Osteocyte (in vitro differentiated cells): ENCODE measurements at regions not wholly inside any gene's neighbourhood (a gene's known extent, or its start where the extent isn't known, plus 50 kb on each side); places are given as distances from the start of the nearest gene placed in this dataset.

Experiments used
- DNase-seq: peaks from one replicate; pipeline ENCODE4 v3.0.0; 2021; ENCODE audit warnings: mixed read lengths; ENCODE audit not compliant: unreplicated experiment; ENCODE audit errors: extremely low spot score
- H3K27ac Mint-ChIP-seq: one replicate; pipeline ENCODE4 v1.8.0; 2021; ENCODE audit warnings: mild to moderate bottlenecking, mixed read lengths; ENCODE audit not compliant: unreplicated experiment
- H3K27me3 Mint-ChIP-seq: one replicate; pipeline ENCODE4 v1.8.0; 2021; ENCODE audit warnings: mixed read lengths; ENCODE audit not compliant: unreplicated experiment
- H3K36me3 Mint-ChIP-seq: one replicate; pipeline ENCODE4 v1.8.0; 2021; ENCODE audit warnings: mixed read lengths; ENCODE audit not compliant: unreplicated experiment
- H3K4me1 Mint-ChIP-seq: one replicate; pipeline ENCODE4 v1.8.0; 2021; ENCODE audit warnings: mixed read lengths; ENCODE audit not compliant: unreplicated experiment
- H3K4me3 Mint-ChIP-seq: one replicate; pipeline ENCODE4 v1.8.0; 2021; ENCODE audit warnings: mild to moderate bottlenecking, moderate library complexity, mixed read lengths; ENCODE audit not compliant: unreplicated experiment
- H3K9me3 Mint-ChIP-seq: one replicate; pipeline ENCODE4 v1.8.0; 2021; ENCODE audit warnings: mixed read lengths; ENCODE audit not compliant: unreplicated experiment
- TF ChIP-seq, protein P1 (sequence below): fragments of 200-600 bp; sonication (generic); IDR thresholded peaks from 2 replicates; pipeline ENCODE4 v1.5.0; 2021; ENCODE audit warnings: antibody characterized with exemption, mild to moderate bottlenecking, moderate library complexity

DNA sequence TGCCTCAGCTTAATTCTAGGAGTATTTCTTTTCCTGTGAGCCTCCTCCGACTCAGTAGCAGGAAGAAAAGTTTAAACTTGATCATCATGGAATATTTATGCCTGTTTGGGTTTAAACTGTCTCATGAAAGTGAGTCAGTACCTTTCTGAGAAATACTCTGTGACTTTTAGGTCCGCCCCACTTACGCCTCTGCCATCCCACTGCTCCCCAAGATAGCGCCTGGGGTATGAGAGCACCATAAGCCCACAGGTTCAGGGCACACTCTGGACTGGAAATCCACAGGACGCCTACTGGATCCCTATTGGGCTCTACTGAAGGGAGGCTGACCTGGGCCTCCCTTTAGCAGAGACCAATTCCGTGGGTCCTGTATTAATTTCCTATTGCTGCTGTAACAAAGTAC is 175.8 kb upstream of the CDH20 start:
- H3K4me1 Mint-ChIP-seq, result no peaks in the 10 kb centered on the region
- H3K4me3 Mint-ChIP-seq, result no peak overlapping the region
- TF ChIP-seq, protein P1, sequence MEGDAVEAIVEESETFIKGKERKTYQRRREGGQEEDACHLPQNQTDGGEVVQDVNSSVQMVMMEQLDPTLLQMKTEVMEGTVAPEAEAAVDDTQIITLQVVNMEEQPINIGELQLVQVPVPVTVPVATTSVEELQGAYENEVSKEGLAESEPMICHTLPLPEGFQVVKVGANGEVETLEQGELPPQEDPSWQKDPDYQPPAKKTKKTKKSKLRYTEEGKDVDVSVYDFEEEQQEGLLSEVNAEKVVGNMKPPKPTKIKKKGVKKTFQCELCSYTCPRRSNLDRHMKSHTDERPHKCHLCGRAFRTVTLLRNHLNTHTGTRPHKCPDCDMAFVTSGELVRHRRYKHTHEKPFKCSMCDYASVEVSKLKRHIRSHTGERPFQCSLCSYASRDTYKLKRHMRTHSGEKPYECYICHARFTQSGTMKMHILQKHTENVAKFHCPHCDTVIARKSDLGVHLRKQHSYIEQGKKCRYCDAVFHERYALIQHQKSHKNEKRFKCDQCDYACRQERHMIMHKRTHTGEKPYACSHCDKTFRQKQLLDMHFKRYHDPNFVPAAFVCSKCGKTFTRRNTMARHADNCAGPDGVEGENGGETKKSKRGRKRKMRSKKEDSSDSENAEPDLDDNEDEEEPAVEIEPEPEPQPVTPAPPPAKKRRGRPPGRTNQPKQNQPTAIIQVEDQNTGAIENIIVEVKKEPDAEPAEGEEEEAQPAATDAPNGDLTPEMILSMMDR, result no peak
- no peak overlapping the region for H3K27ac Mint-ChIP-seq
- H3K27me3 Mint-ChIP-seq, result peaks cover 6% of the 10 kb centered on the region
- H3K9me3 Mint-ChIP-seq, result no peaks in the 10 kb centered on the region
- H3K36me3 Mint-ChIP-seq, result no peaks in the 10 kb centered on the region
- no peak for DNase-seq

DNA sequence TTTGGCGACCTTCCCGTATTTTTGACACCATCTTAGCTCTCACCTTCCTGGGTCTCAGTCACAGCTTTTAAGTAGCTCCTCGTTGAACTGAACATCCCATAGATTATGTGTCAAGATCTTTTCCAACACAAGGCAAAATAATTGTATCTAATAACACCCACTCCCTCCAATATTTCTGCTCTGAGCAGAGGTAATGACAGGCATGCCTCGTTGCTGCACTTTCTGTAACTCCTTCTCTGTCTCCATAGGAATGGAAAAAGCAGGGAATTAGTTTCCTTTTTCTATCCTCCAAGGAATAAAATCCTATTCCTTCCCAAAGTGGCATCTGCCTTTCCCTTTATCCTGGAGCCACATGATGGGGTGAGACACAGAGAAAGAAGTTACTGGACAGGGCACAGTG is 174.0 kb upstream of the CDH20 start:
- Mint-ChIP-seq H3K4me3 (no peak overlapping the region), H3K27ac (no peak overlapping the region), H3K4me1 (no peaks in the 10 kb centered on the region), H3K36me3 (no peaks in the 10 kb centered on the region), H3K9me3 (no peaks in the 10 kb centered on the region), H3K27me3 (peaks cover 6% of the 10 kb centered on the region)
- TF ChIP-seq, protein P1, result no peak
- DNase-seq, result no peak

DNA sequence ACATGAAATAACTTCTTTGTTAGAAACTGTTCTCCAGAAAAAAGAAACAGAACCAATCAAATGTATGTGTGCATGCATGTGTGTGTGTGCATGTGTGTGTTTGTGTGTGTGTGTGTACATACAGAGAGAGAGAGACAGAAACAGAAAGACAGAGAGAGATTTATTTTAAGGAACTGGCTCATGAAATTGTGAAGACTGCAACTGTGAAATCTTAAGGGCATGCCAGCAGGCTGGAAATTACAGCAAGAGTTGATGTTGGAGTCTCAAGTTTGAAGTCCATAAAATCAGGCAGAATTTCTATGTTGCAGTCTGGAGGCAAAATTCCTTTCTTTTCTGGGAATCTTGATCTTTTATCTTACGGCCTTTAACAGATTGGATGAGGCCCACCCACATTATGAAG is 168.9 kb upstream of the CDH20 start:
- no peak for DNase-seq
- Mint-ChIP-seq H3K9me3 (no peaks in the 10 kb centered on the region), H3K27me3 (peaks cover 8% of the 10 kb centered on the region), H3K4me1 (no peaks in the 10 kb centered on the region), H3K36me3 (no peaks in the 10 kb centered on the region), H3K4me3 (no peak overlapping the region), H3K27ac (no peak overlapping the region)
- TF ChIP-seq, protein P1, result no peak

DNA sequence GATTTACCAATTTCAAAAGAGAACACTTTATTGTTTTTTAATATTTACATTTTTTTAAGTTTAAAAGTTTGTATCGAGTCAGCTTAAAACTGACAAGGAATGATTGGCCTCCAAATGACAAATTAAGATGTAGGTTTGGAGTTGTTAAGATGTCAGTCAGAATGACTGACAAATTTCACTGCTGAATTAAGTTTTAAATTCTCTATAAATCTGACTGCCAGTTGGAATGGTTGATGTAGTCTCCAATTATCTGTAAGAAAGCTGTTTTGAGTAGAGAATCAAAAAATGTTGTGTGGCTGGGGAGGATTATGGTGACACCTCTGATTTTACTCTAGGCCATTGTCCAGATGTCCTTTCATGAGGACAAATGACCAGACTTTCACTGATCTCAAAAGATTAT is 165.3 kb upstream of the CDH20 start:
- Mint-ChIP-seq H3K9me3 (no peaks in the 10 kb centered on the region), H3K4me1 (no peaks in the 10 kb centered on the region), H3K27me3 (peaks cover 10% of the 10 kb centered on the region), H3K36me3 (no peaks in the 10 kb centered on the region), H3K27ac (no peak overlapping the region), H3K4me3 (no peak overlapping the region)
- DNase-seq, result no peak
- TF ChIP-seq, protein P1, result no peak

DNA sequence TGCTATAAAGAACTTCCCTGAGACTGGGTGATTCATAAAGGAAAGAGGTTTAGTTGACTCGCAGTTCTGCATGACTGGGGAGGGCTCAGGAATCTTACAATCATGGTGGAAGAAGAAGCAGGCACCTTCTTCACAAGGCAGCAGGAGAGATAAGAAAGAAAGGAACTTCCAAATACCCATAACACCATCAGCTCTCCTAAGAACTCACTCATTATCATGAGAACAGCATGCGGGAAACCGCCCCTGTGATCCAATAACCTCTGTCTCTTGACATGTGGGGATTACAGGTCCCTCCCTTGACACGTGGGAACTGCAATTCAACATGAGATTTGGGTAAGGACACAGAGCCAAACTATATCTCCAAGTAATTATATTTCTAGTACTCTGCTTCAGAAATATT is 163.8 kb upstream of the CDH20 start:
- Mint-ChIP-seq H3K9me3 (no peaks in the 10 kb centered on the region), H3K4me1 (no peaks in the 10 kb centered on the region), H3K27me3 (peaks cover 10% of the 10 kb centered on the region), H3K27ac (no peak overlapping the region), H3K36me3 (no peaks in the 10 kb centered on the region), H3K4me3 (no peak overlapping the region)
- TF ChIP-seq, protein P1, result no peak
- no peak for DNase-seq
